Activated CD8-positive, alpha-beta memory T cell treated with anti-CD3 and anti-CD28 coated beads, Interleukin-2, amount 50 U/mL, for 24 hours (primary cell): ENCODE measurements at regions not wholly inside any gene's neighbourhood (a gene's known extent, or its start where the extent isn't known, plus 50 kb on each side); places are given as distances from the start of the nearest gene placed in this dataset.

Source experiments
- DNase-seq: peaks from one replicate; pipeline ENCODE4 v3.0.0-alpha.2; 2020; ENCODE audit errors: extremely low read depth

DNA sequence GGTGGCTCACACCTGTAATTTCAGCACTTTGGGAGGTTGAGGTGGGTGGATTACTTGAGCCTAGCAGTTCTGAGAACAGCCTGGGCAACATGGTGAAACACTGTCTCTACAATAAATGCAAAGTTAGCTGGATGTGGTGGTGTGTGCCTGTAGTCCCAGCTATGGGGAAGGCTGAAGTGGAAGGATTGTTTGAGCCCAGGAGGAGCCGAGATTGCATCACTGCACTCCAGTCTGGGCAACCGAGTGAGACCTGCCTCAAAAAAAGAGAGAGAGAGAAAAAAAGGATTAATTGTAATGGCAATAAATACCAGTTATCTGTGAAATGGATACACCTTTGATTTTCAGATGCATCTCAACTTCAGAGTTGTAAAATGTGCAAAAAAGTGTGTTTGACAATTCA lies 58.8 kb downstream of the SPRY1 start:
- no peak for DNase-seq

DNA sequence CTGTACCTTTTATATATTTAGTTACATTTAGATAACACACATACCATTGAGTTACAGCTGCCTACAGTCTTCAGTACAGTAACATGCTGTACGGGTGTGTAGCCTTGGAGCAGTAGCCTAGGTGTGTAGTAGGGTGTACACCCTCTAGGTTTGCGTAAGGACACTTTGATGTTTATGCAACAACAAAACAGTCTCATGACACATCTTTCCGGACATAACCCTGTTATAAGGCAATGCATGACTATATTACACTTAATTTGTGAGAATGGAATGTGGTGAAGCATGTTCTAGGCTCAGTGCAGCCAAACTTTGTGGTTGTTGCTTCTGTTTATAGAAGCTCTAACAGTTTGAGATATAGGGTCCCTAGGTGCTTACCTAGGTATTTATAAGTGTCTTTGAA lies 65.4 kb downstream of the SPRY1 start:
- DNase-seq = no peak

DNA sequence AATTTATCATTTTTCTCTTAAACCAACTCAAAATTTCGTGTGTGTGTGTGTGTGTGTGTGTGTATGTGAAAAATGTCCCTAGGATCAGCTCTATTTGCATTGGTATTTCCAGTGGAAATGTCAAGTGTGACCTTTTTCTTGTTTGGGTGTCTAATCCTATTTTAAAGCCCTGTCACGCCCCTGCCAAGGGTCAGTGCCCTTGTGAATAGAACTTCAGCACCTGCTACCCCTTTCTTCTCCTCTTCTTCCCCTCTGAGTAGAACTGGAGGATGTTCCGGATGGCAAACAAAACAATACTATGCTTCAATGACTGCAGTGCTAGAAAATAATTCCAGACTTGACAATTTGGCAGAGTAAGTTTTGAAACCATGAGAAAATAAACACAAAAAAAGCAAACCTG lies 67.3 kb downstream of the SPRY1 start:
- DNase-seq = no peak

DNA sequence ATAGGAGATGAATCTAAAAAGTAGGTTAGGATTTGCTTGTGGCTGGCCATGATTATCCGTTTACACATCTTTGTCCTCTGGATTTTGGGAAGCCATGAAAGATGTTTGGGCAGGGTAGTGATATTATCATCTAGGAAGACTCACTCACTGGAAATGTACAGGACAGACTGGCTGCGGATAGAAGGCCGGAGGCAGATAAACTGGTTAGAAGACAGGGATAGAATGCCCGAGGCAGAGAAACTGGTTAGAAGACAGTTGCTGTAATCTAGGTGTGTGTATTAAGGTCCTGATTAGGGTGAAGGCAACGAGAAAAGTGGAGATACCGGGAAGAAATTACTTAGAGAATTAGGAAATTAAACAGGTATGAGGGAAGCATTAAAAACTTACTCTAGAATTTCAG lies 68.8 kb downstream of the SPRY1 start:
- no peak for DNase-seq

DNA sequence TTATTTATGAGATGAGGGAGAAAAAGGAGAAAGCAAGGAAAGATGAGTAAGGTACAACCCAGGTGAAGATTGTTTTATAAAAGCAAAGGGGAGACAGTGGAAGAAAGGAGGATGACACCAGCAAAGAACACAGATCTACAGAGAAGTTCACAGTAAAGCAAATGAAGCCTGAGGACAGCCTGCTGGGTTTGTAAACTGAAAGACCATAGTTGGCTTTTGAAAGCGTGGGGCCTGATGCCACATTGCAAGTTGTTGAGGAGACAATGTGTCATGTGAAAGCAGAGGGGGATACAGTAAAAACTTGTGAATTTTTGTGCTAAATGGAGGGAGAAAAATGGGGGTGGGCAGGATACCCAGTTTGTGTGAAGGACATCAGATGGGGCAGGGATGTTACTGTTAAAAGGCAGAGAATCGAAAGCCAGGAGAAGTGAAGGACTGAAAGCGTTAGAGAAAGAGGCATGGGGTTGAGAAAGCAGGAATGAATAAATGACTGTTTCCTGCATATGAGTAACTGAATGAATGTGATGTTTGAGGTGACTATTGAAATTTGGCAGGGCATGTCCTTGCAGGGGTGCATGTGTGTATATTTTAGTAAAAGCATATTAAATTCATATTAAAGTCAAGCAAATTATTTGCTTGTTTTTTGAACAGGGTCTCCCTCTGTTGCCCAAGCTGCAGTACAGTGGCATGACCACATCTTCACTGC lies 69.6 kb downstream of the SPRY1 start:
- no peak for DNase-seq

DNA sequence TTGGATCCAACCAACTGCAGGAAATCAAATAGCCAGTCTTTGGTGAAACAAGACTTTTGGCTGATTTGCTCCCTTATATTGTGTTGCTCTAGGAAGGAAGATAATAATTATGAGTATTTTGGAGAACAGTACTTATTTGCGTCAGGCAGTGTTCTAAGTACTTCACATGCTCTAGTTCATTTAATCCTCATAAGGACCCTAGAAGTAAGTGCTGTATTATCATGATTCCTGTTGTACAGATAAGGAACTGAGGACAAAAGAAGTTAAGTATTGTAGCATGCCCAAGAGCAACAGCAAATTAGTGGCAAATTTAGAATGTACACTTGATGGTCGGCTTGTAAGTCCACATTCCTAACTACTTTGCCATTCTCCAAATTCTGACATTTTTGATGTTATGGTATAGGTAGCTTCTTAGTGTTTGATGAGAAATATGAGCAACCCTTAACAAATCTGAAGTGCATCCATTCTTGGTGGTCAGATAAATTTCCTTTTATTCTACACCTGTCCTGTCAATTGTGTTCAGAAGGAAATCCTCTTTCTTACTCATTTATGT lies 72.0 kb downstream of the SPRY1 start:
- DNase-seq = no peak

DNA sequence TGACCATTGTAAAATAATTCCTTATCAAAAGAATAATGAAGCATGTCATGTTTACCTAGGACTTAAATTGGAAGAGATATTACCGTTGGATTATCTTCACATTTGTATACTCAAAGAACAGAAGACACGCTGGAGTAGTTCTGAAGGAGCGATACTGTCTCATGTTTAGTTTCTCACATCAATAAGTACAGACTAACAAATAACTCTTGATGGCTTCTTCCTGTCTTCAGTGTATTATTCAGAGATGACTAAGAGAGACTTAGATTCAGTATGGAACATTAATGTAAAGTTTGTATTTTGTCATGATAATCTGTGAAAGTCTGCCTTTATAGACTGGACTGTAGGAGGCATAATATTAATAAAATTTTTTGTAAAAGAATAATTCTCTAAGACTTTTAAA lies 72.7 kb downstream of the SPRY1 start:
- no peak for DNase-seq

DNA sequence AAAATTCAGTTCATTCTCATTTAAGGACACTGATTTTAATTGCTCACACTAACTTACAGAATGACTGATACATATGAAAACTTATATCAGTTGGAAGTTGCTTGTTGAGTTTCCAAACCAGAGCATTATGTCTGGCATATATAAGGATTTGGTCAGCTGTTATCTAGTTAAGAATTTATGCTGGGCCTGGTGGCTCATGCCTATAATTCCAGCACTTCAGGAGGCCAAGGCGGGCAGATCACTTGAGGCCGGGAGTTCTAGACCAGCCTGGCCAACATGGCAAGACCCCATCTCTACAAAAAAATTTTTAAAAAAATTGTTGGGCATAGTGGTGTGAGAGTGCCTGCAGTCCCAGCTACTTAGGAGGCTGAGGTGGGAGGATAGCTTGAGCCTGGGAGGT lies 73.1 kb downstream of the SPRY1 start:
- no peak for DNase-seq

DNA sequence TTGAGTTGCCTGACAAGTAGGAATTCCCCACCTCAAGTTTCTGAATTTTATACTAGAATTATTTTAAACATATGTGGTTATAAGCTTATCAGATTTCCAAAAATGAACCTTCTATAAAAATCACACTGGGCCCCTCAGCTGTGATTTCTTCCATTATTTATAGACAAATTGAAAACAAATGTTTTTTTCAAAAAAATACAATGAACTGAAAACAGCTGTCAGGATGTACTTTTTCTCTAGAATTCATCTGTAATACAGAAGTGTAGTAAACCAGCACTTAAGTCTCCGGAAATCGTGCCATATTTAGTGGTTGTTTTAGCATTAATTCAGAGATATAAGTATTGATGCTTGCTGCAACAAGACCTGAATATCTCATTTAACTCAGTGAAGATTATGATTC lies 74.0 kb downstream of the SPRY1 start:
- no peak for DNase-seq

DNA sequence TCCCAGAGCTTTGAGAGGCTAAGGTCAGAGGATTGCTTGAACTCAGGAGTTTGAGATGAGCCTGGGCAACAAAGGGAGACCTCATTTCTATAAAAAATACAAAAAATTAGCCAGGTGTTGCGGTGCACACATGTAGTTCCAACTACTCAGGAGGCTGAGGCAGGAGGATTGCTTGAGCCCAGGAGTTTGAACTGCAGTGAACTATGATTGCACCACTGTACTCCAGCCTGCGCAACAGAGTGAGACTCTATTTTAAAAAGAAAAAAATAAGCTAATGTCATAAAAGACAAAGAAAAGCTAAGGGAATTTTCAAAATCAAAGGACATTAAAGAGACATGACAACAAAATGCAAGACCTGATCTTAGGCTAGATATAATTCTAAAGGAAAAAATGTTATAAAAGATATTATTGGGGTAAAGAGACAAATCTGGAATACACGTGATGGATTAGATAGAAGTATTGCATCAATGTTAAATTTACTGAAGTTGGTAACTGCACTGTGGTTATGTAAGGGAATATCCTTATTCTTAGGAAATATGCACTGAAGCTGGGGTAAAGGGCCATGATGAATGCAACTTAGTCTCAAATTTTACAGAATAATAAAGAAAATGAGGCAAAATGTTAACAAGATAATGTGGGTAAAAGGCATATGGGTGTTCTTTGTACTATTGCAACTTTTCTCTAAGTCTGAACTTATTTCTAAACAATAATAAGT lies 75.2 kb downstream of the SPRY1 start:
- DNase-seq = no peak

DNA sequence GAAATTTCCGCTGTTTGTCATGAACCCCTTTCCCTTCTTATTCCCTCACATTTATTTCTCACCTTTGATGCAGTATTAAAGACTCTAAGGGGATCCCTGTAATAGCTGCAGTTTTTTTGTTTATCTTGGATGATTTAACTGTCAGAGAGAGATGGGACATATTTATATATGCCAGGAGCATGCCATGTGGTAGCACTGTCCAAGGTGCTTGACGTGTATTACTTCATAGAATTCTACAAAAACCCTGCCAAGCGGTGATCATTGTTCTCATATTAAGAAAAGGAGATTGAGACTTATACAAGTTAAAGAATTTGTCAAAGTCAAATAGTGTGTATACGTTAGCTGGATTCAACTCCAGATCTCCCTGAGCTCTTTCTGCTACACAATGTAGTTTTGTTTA lies 78.2 kb downstream of the SPRY1 start:
- DNase-seq = no peak

DNA sequence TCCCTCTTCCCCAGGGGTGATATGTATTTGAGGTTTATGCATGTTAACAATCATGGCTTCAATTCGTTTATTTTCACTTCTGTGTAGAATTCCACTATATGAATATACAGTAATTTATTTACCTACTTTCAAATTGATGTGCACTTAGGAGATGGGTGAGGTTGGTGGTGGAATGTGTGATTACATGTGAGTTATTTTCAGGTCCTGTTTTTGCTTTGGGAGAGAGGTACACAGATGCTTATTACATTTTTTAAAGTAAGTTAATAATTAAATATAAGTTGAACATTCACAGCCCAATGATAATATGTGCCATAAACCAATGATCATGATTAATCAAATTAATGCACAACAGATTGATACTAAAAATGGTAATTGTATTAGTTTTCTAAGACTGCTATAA lies 79.5 kb downstream of the SPRY1 start:
- no peak for DNase-seq

DNA sequence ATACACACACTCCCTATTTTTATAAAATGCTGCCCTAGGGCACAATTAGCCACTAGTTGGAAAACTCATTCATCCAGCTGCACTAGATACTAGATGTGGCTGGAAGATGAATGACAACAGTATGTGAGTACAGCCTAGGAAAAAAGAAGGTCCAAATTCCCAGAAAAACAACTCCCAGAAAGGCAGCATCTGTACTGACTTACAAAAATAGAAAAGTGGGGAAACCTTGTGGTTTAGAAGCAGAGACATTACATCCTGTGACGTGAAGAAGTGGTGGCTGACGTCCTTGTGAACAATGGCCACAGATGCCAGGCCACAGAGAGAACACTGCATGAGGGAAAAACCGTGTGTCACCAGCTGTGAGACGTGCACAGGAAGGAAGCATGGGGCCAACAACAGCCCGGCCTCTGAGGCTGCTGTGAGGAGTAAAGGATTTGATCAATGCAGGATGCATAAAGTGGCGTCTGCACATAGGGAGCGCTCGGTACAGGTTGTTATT lies 81.2 kb downstream of the SPRY1 start:
- no peak for DNase-seq

DNA sequence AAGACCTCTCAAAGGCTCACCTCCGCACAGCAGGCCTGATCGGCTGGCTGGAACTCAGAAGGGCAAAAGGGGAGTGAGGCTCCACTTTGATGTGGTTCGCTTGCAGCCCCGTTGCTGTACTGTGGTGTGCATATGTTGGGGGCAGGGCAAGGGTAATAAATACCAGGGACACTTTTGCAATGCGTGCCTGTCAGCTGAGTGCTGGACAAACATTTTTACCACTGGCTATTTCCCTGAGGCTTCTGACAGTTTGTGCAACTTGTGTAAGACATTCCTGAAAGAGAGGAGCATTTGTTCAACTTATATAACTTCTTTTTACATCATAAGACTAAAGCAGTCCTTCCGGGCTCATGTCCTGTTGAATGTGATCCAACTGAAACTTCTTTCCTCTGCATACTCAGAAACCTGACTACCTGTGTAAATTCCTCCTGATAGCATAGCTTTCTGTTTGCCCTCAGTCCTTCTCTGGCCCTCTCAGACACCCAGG lies 82.3 kb downstream of the SPRY1 start:
- no peak for DNase-seq

DNA sequence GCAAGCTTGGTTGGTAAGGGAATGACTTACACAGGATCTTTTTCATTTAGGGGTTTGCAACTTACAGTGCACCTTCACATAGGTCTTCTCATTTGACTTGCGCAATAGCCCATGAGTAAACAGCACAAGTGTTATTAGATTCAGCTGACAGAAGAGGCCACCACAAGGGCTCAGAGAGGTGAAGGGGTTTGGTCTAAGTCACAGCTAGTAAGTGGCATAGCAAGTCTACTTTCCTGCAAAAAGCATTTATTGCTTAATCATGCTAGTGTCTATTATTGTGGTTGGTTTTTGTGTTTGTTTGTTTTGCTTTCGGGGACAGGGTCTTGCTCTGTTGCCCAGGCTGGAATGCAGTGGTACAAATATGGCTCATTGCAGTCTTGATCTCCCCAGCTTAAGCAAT lies 83.3 kb downstream of the SPRY1 start:
- no peak for DNase-seq

DNA sequence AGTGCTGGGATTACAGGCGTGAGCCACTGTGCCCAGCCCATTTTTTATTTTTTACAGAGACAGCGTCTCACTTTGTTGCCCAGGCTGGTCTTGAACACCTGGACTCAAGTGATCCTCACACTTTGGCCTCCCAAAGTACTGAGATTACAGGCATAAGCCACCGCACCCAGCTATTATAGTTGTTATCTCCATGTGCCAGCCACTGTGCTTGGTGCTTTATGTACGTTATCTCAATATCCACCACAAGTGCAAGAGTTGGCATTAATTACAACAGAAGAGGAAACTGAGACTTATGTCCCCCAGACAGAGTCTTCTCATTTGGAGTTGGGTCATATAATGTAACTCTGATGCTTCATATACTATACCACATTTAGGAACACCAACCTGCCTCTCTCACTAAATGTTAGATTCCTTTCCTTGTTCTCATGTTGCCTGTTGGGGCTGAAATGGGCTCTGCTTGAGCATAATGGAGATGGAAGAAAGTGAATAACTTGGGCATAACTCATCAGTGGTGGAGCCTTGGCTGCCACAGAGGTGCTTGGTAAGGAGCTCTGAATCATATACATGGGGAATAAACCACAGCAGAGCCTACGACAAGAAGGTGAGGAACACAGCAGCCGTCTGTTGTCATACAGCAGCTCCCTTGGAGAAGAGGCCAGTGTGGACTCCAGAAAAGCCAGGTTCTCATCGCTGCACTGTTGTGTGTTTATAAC lies 84.3 kb downstream of the SPRY1 start:
- DNase-seq = no peak

DNA sequence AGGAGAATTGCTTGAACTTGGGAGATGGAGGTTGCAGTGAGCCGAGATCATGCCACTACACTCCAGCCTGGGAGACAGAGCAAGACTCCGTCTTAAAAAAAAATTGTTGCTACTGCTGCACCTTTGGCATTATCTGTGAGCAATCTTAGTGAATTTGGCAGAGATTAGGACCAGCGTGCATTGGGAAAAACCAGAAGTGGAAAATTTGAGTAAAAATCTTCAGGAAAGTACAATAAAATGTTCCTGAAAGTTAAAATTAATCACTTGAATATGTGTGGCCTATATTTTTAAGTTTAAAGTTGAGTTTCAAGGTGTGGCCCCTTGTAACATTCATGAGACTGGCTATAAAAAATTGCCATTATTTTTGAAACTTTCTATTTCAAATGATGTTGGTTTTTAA lies 85.1 kb downstream of the SPRY1 start:
- DNase-seq = no peak

DNA sequence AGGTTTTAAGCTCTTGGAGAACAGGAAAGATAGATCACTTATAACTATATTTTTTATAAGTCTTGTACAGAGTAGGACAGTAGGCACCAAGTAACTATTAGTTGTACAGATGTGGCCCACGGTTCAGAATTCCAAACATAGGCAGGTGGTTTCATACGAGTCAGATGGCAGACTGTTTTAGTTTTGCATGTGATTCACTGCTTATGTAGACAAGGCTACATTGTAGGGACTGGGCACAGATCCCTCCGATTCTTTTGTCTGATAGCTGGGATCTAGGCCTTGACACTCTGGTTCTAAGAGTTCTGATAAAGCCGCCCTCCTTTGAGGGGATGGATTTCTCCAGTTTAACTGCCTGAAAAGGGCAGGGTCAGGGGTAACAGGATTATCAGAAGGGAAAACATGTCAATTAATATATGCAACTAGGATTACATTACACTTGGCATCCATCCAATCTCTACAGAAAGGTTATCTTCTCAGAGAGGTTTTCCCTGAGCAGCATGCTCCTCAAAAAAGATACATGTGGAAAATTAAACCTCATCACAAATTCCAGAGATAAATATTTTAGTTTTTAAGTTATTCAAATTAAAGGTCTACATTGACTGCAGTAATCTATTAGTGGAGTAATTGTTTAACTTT lies 87.8 kb downstream of the SPRY1 start:
- no peak for DNase-seq

DNA sequence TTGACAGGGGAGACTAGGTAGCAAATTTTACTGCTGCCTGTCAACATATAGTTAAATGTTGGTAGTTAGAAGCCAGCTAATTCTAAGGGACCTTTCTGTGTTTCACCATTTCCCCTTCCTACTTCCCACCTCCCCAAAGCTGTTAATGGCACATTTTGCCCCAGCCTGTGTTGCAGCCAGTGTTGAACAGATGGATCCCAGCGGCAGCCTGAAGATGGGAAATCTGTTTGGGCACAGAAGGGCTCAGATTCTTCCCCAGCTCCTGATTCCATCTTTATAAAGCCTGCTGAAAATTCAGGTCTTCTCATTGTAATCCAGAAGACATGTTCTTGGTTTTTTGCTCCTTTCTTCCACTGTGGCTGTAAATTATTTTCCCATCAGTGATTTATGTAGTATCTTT lies 89.0 kb downstream of the SPRY1 start:
- no peak for DNase-seq

DNA sequence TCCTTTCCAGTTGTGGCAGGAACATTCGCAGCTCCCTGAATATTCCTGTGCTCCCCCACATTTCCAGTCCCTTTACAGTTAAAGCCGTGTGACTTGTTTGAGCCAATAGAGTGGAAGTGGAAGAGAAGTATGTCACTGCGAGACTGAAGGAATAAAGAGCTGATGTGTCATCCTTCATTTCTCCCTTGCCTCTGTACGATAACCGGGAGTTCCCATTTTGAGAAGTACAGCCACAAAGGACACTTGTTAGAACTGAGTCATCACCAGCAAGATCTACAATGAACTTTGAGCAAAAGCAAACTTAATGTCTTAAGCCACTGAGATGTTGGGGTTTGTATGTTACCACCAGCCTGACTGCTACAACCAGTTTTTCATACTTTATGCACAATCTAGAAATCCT lies 92.3 kb downstream of the SPRY1 start:
- no peak for DNase-seq

DNA sequence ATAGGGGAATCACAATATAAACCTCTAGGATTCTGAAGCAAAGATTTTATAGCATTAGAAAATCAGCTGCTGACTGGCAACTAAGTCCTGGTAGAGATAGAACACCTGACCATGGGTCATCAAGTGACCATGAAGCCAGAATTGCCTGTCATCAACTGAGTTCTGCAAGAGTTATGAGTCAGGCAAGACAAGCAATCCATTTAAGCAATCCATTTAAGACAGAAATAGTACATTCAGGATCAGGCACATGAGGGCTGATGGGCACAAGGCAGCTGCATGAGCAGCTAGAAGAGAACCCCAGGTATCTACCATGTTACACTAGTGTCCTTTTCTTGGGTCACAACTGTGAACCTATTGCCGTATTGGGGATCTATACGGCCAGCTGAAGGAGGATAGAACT lies 98.9 kb downstream of the SPRY1 start:
- no peak for DNase-seq

DNA sequence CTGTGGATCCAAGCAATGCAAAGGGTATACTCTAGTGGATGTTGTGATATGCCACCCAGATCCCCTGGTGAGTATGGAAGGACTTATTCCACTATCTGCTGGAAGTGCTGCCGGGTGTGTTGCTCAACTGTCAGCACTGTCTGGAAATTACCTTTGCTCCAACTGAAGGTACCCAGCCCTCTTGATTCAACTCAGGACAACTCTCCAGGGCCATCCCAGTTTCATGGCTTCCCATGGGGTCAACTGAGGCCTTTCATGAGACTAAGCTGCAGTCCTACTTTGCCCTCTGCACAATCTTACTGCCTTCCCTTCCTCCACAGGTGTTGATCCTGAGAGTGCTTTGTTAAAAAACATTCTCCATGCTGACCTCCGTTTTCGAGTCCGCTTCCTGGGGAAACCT lies 99.8 kb downstream of the SPRY1 start:
- DNase-seq = no peak
